ENCODE measurements at regions not wholly inside any gene's neighbourhood (a gene's known extent, or its start where the extent isn't known, plus 50 kb on each side); places are given as distances from the start of the nearest gene placed in this dataset.

GRCh38 chr2:102943251-102943650 is 181.4 kb downstream of the TMEM182 start:
- TF ChIP-seq CTCF (IDR thresholded peaks at IDR 0.05) = no peak
- TF ChIP-seq POLR2A (IDR thresholded peaks at IDR 0.05) = no peak
- no peak for TF ChIP-seq POLR2AphosphoS5 (IDR thresholded peaks at IDR 0.05)
- Histone ChIP-seq H3K27ac (no peak overlapping the region), H3K36me3 (no peaks in the 10 kb centered on the region), H3K27me3 (replicated peaks; ENCODE audit: insufficient read depth) (no peaks in the 10 kb centered on the region), H3K9me3 (no peaks in the 10 kb centered on the region), H3K4me1 (replicated peaks) (no peaks in the 10 kb centered on the region), H3K4me3 (no peak overlapping the region)
- no peak for DNase-seq (ENCODE audit: low spot score)
- intact Hi-C loops (cut with DNase I) = no loop called here
- 79% methylated on average over 2 of the region's 2 CpGs for WGBS

- WGBS = 67% methylated on average over 3 of the region's 3 CpGs
- H3K27me3 ChIP-seq (replicated peaks; ENCODE audit: insufficient read depth) = no peaks in the 10 kb centered on the region
- H3K36me3 ChIP-seq = no peaks in the 10 kb centered on the region
- no peaks in the 10 kb centered on the region for H3K4me1 ChIP-seq (replicated peaks)
- H3K4me3 ChIP-seq = no peak overlapping the region
- no peak for TF ChIP-seq POLR2A (IDR thresholded peaks at IDR 0.05)
- TF ChIP-seq POLR2AphosphoS5 (IDR thresholded peaks at IDR 0.05) = no peak
- no peak for TF ChIP-seq CTCF (IDR thresholded peaks at IDR 0.05)
- H3K9me3 ChIP-seq = no peaks in the 10 kb centered on the region
- intact Hi-C loops (cut with DNase I) = no loop called here
- no peak overlapping the region for H3K27ac ChIP-seq
- no peak for DNase-seq (ENCODE audit: low spot score)
These were observed 188.6 kb downstream of the TMEM182 start for GRCh38 chr2:102950371-102950946.

- Histone ChIP-seq H3K4me1 (replicated peaks) (no peaks in the 10 kb centered on the region), H3K36me3 (no peaks in the 10 kb centered on the region), H3K27me3 (replicated peaks; ENCODE audit: insufficient read depth) (no peaks in the 10 kb centered on the region), H3K4me3 (no peak overlapping the region), H3K9me3 (no peaks in the 10 kb centered on the region), H3K27ac (no peak overlapping the region)
- WGBS = 85% methylated on average over 3 of the region's 3 CpGs
- no peak for TF ChIP-seq CTCF (IDR thresholded peaks at IDR 0.05)
- TF ChIP-seq POLR2AphosphoS5 (IDR thresholded peaks at IDR 0.05) = no peak
- no peak for TF ChIP-seq POLR2A (IDR thresholded peaks at IDR 0.05)
- DNase-seq (ENCODE audit: low spot score) = no peak
- intact Hi-C loops (cut with DNase I) = no loop called here
These were observed 189.4 kb downstream of the TMEM182 start for GRCh38 chr2:102951249-102951648.

- Histone ChIP-seq H3K27ac (no peak overlapping the region), H3K4me1 (replicated peaks) (no peaks in the 10 kb centered on the region), H3K27me3 (replicated peaks; ENCODE audit: insufficient read depth) (no peaks in the 10 kb centered on the region), H3K9me3 (no peaks in the 10 kb centered on the region), H3K4me3 (no peak overlapping the region), H3K36me3 (no peaks in the 10 kb centered on the region)
- TF ChIP-seq CTCF (IDR thresholded peaks at IDR 0.05) (no peak), POLR2AphosphoS5 (IDR thresholded peaks at IDR 0.05) (no peak), POLR2A (IDR thresholded peaks at IDR 0.05) (no peak)
- WGBS = 50% methylated on average over 4 of the region's 4 CpGs
- no peak for DNase-seq (ENCODE audit: low spot score)
- intact Hi-C loops (cut with DNase I) = no loop called here
These were observed 205.6 kb downstream of the TMEM182 start for GRCh38 chr2:102967451-102967850.

- intact Hi-C loops (cut with DNase I) = no loop called here
These were observed 206.5 kb downstream of the TMEM182 start for GRCh38 chr2:102968375-102968774.

More at GRCh38 chr2:102968375-102968774, 206.5 kb downstream of the TMEM182 start:
- no peak overlapping the region for H3K27ac ChIP-seq
- TF ChIP-seq CTCF (IDR thresholded peaks at IDR 0.05) = no peak
- no peak for TF ChIP-seq POLR2AphosphoS5 (IDR thresholded peaks at IDR 0.05)
- no peak for TF ChIP-seq POLR2A (IDR thresholded peaks at IDR 0.05)
- H3K27me3 ChIP-seq (replicated peaks; ENCODE audit: insufficient read depth) = no peaks in the 10 kb centered on the region
- WGBS = 73% methylated on average over 6 of the region's 6 CpGs
- no peaks in the 10 kb centered on the region for H3K4me1 ChIP-seq (replicated peaks)
- H3K36me3 ChIP-seq = no peaks in the 10 kb centered on the region
- DNase-seq (ENCODE audit: low spot score) = no peak
- H3K9me3 ChIP-seq = no peaks in the 10 kb centered on the region
- H3K4me3 ChIP-seq = no peak overlapping the region
